MCF 10A (cell line): ENCODE measurements at regions not wholly inside any gene's neighbourhood (a gene's known extent, or its start where the extent isn't known, plus 50 kb on each side); places are given as distances from the start of the nearest gene placed in this dataset.

Experiments
- BruUV-seq: library from RNA; stranded (reverse); fragments of 400-500 nt; replicated peaks from 2 replicates; lab custom pipeline; 2021; lab: Mats Ljungman, UMichigan
- CTCF ChIA-PET: fragments of 300-600 bp; sonication (Branson Sonifier 250); formaldehyde crosslinking; extraction: SDS; loops from one replicate; lab custom pipeline; 2021; ENCODE audit warnings: antibody characterized with exemption, inconsistent platforms; lab: Yijun Ruan, JAX
- POLR2A ChIA-PET: fragments of 300-600, 350-650 bp; sonication (Branson Sonifier 250); formaldehyde crosslinking; extraction: SDS; loops from one replicate; lab custom pipeline; 2020; ENCODE audit warnings: antibody characterized with exemption, inconsistent platforms; lab: Yijun Ruan, JAX
- DNase-seq: peaks from one replicate; pipeline ENCODE4 v3.0.0-alpha.2; 2018; ENCODE audit not compliant: unreplicated experiment
- H3K27ac Mint-ChIP-seq: one replicate; pipeline ENCODE4 v1.8.0; 2022; ENCODE audit warnings: mild to moderate bottlenecking, low read depth, mixed read lengths; ENCODE audit not compliant: unreplicated experiment
- H3K27me3 Mint-ChIP-seq: one replicate; pipeline ENCODE4 v1.8.0; 2022; ENCODE audit warnings: mixed read lengths; ENCODE audit not compliant: insufficient read depth, unreplicated experiment
- H3K36me3 Mint-ChIP-seq: one replicate; pipeline ENCODE4 v1.8.0; 2022; ENCODE audit warnings: mild to moderate bottlenecking, moderate library complexity, mixed read lengths; ENCODE audit not compliant: insufficient read depth, unreplicated experiment
- H3K4me1 Mint-ChIP-seq: one replicate; pipeline ENCODE4 v1.8.0; 2022; ENCODE audit warnings: mixed read lengths; ENCODE audit not compliant: insufficient read depth, unreplicated experiment
- H3K4me3 Mint-ChIP-seq: one replicate; pipeline ENCODE4 v1.8.0; 2022; ENCODE audit warnings: mild to moderate bottlenecking, moderate library complexity, mixed read lengths; ENCODE audit not compliant: unreplicated experiment
- H3K9me3 Mint-ChIP-seq: one replicate; pipeline ENCODE4 v1.8.0; 2022; ENCODE audit warnings: mixed read lengths; ENCODE audit not compliant: unreplicated experiment
- CTCF ChIP-seq: fragments of 200-600 bp; IDR thresholded peaks from one replicate; pipeline ENCODE4 v1.8.0; 2022; ENCODE audit warnings: antibody characterized with exemption, mild to moderate bottlenecking; ENCODE audit not compliant: unreplicated experiment
- intact Hi-C: fragments of 100-400 bp; cut with micrococcal nuclease; formaldehyde crosslinking; loops from 2 replicates; pipeline ENCODE4 v1.14.1; 2022

GRCh38 chr3:26191556-26191955 is 401.7 kb downstream of the OXSM start:
- DNase-seq, result no peak
- intact Hi-C loops, result no loop called here
- TF ChIP-seq CTCF, result no peak
- CTCF ChIA-PET, result no interaction called here
- BruUV-seq, result no TSS peak
- Mint-ChIP-seq H3K27me3 (no peaks in the 10 kb centered on the region), H3K4me1 (no peaks in the 10 kb centered on the region), H3K9me3 (peaks cover 12% of the 10 kb centered on the region), H3K27ac (no peak overlapping the region), H3K4me3 (no peak overlapping the region), H3K36me3 (no peaks in the 10 kb centered on the region)
- POLR2A ChIA-PET, result no interaction called here

GRCh38 chr3:26193558-26193957 is 403.7 kb downstream of the OXSM start:
- no peak overlapping the region for H3K27ac Mint-ChIP-seq

GRCh38 chr3:26196781-26197180 is 406.9 kb downstream of the OXSM start:
- H3K27me3 Mint-ChIP-seq, result no peaks in the 10 kb centered on the region
- H3K4me1 Mint-ChIP-seq, result no peaks in the 10 kb centered on the region
- H3K27ac Mint-ChIP-seq, result no peak overlapping the region
- intact Hi-C loops, result no loop called here
- BruUV-seq, result no TSS peak
- TF ChIP-seq CTCF, result no peak
- no peak overlapping the region for H3K4me3 Mint-ChIP-seq
- CTCF ChIA-PET, result no interaction called here
- no peaks in the 10 kb centered on the region for H3K9me3 Mint-ChIP-seq
- H3K36me3 Mint-ChIP-seq, result no peaks in the 10 kb centered on the region
- POLR2A ChIA-PET, result no interaction called here
- no peak for DNase-seq

More at GRCh38 chr3:26193558-26193957, 403.7 kb downstream of the OXSM start:
- no peak overlapping the region for H3K4me3 Mint-ChIP-seq
- H3K36me3 Mint-ChIP-seq, result no peaks in the 10 kb centered on the region
- H3K9me3 Mint-ChIP-seq, result peaks cover 12% of the 10 kb centered on the region
- DNase-seq, result no peak
- TF ChIP-seq CTCF, result no peak
- H3K4me1 Mint-ChIP-seq, result no peaks in the 10 kb centered on the region
- CTCF ChIA-PET, result no interaction called here
- intact Hi-C loops, result no loop called here
- POLR2A ChIA-PET, result no interaction called here
- H3K27me3 Mint-ChIP-seq, result no peaks in the 10 kb centered on the region
- BruUV-seq, result no TSS peak

- BruUV-seq, result no TSS peak
- intact Hi-C loops, result no loop called here
- H3K27me3 Mint-ChIP-seq, result no peaks in the 10 kb centered on the region
- H3K9me3 Mint-ChIP-seq, result no peaks in the 10 kb centered on the region
- DNase-seq, result no peak
- ChIA-PET POLR2A (no interaction called here), CTCF (no interaction called here)
- H3K36me3 Mint-ChIP-seq, result no peaks in the 10 kb centered on the region
- no peak overlapping the region for H3K4me3 Mint-ChIP-seq
- H3K27ac Mint-ChIP-seq, result no peak overlapping the region
- no peak for TF ChIP-seq CTCF
- H3K4me1 Mint-ChIP-seq, result no peaks in the 10 kb centered on the region
Observed at GRCh38 chr3:26198609-26199008, 408.7 kb downstream of the OXSM start.
